Right forelimb (tissue), 1 donor: ENCODE measurements at regions not wholly inside any gene's neighbourhood (a gene's known extent, or its start where the extent isn't known, plus 50 kb on each side); places are given as distances from the start of the nearest gene placed in this dataset.

Experiments used
- DNase-seq: peaks from one replicate; pipeline ENCODE4 v3.0.0-alpha.2; 2018

GRCh38 chr16:85462714-85463611 lies 150.2 kb upstream of the GSE1 start:
- DNase-seq, result no peak

- no peak for DNase-seq
Observed at GRCh38 chr16:85463672-85464382, 149.3 kb upstream of the GSE1 start.

GRCh38 chr16:85464383-85465305 lies 148.5 kb upstream of the GSE1 start:
- no peak for DNase-seq

DNA sequence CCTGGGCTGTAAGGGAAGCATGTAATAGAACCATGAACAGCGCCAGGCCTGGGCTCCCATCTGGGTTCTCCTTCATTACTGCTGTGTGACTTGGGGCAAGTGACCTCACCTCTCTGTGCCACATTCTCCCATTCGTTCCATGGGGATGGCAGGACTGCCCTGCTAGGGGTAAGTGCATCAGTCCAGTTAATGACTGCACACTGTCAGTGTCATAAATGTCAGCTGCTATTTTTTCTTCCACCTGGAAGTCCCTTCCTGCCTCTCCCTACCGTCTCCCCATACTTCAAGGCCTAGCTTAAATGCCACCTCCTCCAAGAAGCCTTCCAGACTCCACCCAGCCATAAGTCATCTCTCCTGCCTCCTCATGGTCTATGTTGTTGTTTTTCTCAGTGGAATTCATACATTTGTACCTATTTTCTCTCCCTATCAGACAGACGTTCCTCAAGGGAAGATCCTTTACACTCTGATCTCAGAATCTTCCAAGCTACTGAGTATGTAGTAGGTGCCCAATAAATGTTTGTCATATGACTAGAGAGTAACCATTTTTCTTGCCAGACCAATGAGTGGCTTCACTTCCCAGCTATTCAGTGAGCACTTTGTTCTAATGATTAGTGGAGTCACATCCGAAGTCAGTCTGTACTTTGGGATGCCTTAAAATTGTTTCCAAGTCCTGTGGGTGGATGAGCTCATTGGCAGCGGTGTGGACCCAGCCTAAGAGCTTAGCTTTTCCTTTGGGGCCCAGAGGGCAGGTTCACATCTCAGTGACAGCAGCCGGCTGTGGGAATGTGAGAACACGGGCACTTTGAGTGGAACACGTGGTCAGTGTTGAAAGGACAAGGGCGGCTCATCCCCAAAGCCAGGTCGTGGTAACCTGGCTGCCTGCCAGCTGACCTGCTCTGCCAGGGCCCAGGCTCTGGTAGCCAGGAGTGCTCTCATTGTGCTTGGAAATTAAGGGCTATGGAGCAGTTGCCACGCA lies 147.5 kb upstream of the GSE1 start:
- no peak for DNase-seq

GRCh38 chr16:85466304-85466700 lies 146.8 kb upstream of the GSE1 start:
- DNase-seq, result no peak

GRCh38 chr16:85466989-85467388 lies 146.1 kb upstream of the GSE1 start:
- no peak for DNase-seq

GRCh38 chr16:85469929-85470590 lies 143.1 kb upstream of the GSE1 start:
- no peak for DNase-seq

DNA sequence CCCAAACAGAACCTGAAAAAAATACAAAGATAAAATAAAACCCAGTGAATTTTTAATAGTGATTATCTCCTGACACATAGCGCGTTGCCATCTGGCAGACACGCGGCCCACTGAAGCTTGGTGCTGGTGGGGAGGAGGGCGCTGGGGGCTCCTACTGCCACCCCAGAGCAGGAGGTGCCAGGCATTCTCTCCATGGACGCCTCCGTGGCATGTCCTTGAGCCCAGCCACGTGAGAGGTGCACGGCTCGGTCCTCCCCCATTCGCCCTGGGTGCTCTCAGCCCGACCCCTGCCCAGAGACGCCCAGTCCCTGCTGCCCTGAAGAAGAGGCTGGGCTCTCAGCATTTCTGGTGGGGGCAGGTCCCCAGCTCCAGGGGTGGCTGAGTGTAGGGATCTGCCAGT lies 142.2 kb upstream of the GSE1 start:
- no peak for DNase-seq

- no peak for DNase-seq
Observed at GRCh38 chr16:85471469-85472431, 141.4 kb upstream of the GSE1 start.

DNA sequence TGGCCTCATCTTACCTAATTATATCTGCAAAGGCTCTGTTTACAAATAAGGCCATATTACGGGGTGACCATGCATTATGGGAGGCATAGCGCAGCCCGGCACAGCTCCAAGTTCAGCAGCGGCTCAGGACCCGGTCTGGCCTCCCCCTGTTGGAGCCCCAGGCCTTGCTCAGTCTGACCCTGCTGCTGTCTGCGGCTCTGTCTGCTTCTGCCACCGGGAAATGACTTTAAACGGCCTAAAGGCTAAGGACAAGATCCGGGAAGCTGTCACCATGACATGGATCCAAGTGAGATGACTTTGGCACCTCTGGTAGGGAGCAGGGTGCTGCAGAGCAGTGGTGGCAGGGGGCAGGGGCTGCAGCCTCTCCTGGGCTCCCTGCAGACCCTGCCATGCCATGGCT lies 140.6 kb upstream of the GSE1 start:
- no peak for DNase-seq

DNA sequence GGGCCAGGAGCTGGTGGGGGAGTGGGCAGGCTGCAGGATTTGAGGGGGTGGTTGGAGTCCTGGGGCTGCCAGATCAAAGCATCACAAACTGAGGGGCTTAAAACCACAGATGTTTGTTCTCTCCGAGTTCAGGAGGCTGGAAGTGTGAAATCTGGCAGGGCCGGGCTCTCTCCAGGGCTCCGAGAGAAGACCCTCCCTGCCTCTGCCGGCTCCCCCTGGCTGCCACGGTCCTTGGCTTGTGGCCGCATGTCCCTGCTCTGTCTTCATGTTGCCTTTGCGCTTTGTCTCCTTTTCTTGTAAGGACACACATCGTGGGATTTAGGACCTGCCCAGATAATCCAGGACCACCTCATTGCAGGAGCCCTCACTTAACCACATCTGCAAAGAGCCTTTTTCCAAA lies 139.8 kb upstream of the GSE1 start:
- no peak for DNase-seq

GRCh38 chr16:85473909-85474620 lies 139.1 kb upstream of the GSE1 start:
- peak; percentile 75 for DNase-seq

DNA sequence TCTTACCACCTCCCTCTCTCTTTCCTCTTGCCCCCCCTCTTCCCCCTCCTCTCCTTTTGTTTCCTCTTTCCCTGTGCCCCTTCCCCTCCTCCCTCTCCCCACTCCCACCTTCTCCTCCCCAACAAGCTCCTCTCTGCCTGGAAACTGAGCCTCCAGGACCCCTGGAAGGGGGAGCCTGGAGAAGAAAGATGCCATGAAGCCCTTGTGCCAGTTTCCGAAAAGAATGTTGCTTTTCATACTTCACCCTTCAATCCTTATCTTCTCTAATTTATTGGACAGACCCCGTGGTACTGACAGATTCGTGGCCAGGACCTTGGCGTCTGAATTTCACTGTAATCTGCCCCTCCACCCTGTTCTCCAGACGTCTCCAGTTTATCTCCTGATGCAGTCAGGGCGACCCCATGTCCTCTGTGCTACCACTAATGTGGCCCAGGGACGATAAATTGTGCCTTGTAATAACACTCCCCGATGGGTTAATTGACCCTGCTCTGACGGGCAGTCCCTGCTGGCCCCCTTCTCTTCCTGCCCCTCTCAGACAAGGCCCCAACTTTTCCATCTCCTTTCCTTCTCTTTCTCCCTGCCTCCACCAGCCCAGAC lies 138.4 kb upstream of the GSE1 start:
- no peak for DNase-seq

DNA sequence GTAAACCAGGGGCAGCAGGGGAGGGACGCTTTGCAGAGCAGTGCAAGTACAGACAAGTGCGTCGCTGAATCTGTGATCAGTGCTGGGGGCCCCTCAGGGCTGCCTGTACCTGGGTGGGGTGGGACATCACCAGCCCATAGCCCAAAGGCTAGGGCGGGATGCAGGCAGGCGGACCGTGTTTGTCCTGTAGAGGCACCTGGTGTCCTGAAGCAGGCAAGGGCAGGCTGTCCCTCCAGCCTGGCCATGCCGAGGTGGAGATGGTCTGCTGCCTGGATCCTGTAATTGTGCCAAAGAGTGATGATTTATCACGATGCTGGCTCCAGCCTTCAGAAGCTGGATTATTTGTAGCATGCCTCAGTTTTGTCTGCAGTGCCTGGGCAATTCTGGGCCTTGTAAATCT lies 137.9 kb upstream of the GSE1 start:
- DNase-seq, result no peak

GRCh38 chr16:85475691-85476300 lies 137.3 kb upstream of the GSE1 start:
- DNase-seq, result no peak

DNA sequence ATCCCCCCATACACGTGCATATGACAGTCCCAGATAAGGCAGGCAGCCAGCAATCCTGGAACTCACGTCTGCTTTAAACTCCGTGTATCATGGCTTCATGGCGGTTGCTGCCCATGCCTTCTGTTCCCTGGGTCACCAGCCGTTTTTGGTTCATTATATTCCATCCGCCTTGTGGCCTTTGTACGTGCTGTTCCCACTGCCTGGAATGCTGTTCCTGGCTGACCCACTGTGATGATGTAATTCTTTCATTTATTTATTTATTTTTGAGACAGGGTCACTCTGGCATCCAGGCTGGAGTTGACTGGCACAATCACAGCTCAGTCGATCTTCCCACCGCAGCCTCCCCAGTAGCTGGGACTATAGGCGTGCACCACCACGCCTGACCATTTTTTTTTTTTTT lies 136.7 kb upstream of the GSE1 start:
- DNase-seq, result no peak

DNA sequence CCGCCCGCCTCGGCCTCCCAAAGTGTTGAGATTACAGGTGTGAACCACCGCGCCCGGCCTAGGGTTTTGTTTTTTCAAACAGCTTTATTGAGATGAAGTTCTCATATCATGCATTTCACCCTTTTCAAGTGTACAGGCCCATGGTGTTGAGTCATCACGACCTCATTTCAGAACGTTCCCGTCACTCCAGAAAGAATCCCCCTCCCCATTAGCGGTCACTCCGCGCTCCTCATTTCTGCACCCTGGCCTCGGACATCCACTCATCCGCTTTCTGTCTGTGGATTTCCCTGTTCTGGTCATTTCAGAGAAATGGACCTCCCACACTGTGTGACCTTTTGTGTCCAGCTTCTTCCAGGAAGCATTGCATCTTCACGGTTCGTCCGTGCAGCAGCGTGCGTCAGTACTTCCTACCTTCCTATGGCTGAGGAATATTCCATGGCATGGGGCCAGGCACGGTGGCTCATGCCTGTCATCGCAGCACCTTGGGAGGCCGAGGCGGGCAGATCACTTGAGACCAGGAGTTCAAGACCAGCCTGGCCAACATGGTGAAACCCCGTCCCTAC lies 135.2 kb upstream of the GSE1 start:
- DNase-seq, result no peak
